ENCODE measurements at regions not wholly inside any gene's neighbourhood (a gene's known extent, or its start where the extent isn't known, plus 50 kb on each side); places are given as distances from the start of the nearest gene placed in this dataset.

DNA sequence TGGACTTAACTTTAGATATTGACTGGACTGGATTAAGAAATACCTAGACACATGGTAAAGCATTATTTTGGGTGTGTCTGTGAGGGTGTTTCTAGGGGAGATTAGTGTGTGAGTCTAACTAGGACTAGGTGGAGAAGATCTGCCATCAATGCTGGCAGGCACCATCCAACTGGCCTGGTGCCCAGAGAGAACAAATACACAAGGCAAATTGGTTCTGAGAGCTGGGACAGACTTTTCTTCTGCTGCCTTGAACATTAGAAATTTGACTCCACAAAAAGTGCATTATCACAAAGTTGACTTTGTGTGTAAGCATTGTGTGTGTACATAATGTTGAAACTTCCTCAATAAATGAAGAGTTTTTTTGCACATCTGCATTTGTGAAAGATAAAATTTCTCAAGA, 522.1 kb downstream of the SUCLA2 start:
- TF ChIP-seq EZH2 (IDR thresholded peaks at IDR 0.05; ENCODE audit: borderline replicate concordance, low read depth, low read length, severe bottlenecking) (no peak), POLR2AphosphoS5 (IDR thresholded peaks at IDR 0.05; ENCODE audit: insufficient read depth, low read depth, low read length) (no peak), JUN (IDR thresholded peaks at IDR 0.05; ENCODE audit: borderline replicate concordance, insufficient read depth, insufficient read length, low read depth) (no peak)
- Histone ChIP-seq H3K79me2 (ENCODE audit: control insufficient read depth, insufficient read depth, low read length) (no peaks in the 10 kb centered on the region), H3K27me3 (ENCODE audit: control insufficient read depth in 2 of 2, insufficient read depth in 2 of 2, low read length in 2 of 2) (no peaks in the 10 kb centered on the region), H3K36me3 (ENCODE audit: control insufficient read depth in 2 of 2, extremely low read depth in 1 of 2, insufficient read depth in 2 of 2, low read length in 2 of 2) (no peaks in the 10 kb centered on the region), H3K9me3 (replicated peaks; ENCODE audit: control insufficient read depth, insufficient read depth, low read length) (peaks cover 5% of the 10 kb centered on the region), H3K4me3 (replicated peaks in 1 of 3; ENCODE audit: insufficient read depth in 1 of 3, low read depth in 1 of 3, low read length in 3 of 3) (no peak overlapping the region), H4K20me1 (replicated peaks; ENCODE audit: control insufficient read depth, extremely low read depth, insufficient read depth, low read length) (no peaks in the 10 kb centered on the region), H2AFZ (ENCODE audit: low read depth, low read length) (no peak overlapping the region), H3K4me1 (ENCODE audit: control insufficient read depth, extremely low read depth, insufficient read depth, low read length) (no peaks in the 10 kb centered on the region), H3K9ac (replicated peaks; ENCODE audit: extremely low read depth, insufficient read depth, low read length) (no peak overlapping the region), H3K9me1 (replicated peaks; ENCODE audit: control insufficient read depth, extremely low read depth, insufficient read depth, low read length) (no peaks in the 10 kb centered on the region), H3K4me2 (ENCODE audit: insufficient read depth, low read length) (no peak overlapping the region), H3K27ac (ENCODE audit: insufficient read depth, low read depth, low read length) (no peak overlapping the region)
- DNase-seq (ENCODE audit: low read depth, low spot score) (no peak), FAIRE-seq (no peak)
- CTCF ChIA-PET, result no interaction called here
- no TSS peak for BruUV-seq (replicated peaks)
- POLR2A ChIA-PET, result no interaction called here
- intact Hi-C loops (cut with micrococcal nuclease) (no loop called here), dilution Hi-C loops (cut with MboI; ENCODE audit: extremely low pct_ligation_motif_present, low sequenced_read_pairs) (no loop called here)

- no peak for DNase-seq (ENCODE audit: low read depth, low spot score)
- FAIRE-seq, result no peak
- intact Hi-C loops (cut with micrococcal nuclease) (no loop called here), dilution Hi-C loops (cut with MboI; ENCODE audit: extremely low pct_ligation_motif_present, low sequenced_read_pairs) (no loop called here)
- no peak overlapping the region for H2AFZ ChIP-seq (ENCODE audit: low read depth, low read length)
- H3K79me2 ChIP-seq (ENCODE audit: control insufficient read depth, insufficient read depth, low read length), result no peaks in the 10 kb centered on the region
- H3K9me3 ChIP-seq (replicated peaks; ENCODE audit: control insufficient read depth, insufficient read depth, low read length), result peaks cover 5% of the 10 kb centered on the region
- no peaks in the 10 kb centered on the region for H4K20me1 ChIP-seq (replicated peaks; ENCODE audit: control insufficient read depth, extremely low read depth, insufficient read depth, low read length)
- no peak overlapping the region for H3K4me3 ChIP-seq (replicated peaks in 1 of 3; ENCODE audit: insufficient read depth in 1 of 3, low read depth in 1 of 3, low read length in 3 of 3)
- ChIA-PET POLR2A (no interaction called here), CTCF (no interaction called here)
- no peak overlapping the region for H3K27ac ChIP-seq (ENCODE audit: insufficient read depth, low read depth, low read length)
- H3K36me3 ChIP-seq (ENCODE audit: control insufficient read depth in 2 of 2, extremely low read depth in 1 of 2, insufficient read depth in 2 of 2, low read length in 2 of 2), result no peaks in the 10 kb centered on the region
- no peak overlapping the region for H3K4me2 ChIP-seq (ENCODE audit: insufficient read depth, low read length)
- TF ChIP-seq GATA2 (IDR thresholded peaks at IDR 0.05; ENCODE audit: insufficient read depth, insufficient read length, low read depth, low read length) (no peak), FOS (IDR thresholded peaks at IDR 0.05; ENCODE audit: borderline replicate concordance, insufficient read depth, low read length) (no peak), POLR2AphosphoS5 (IDR thresholded peaks at IDR 0.05; ENCODE audit: insufficient read depth, low read depth, low read length) (no peak), POLR2A (IDR thresholded peaks at IDR 0.05; ENCODE audit: low read depth, low read length) (no peak), JUN (IDR thresholded peaks at IDR 0.05; ENCODE audit: borderline replicate concordance, insufficient read depth, insufficient read length, low read depth) (no peak), EZH2 (IDR thresholded peaks at IDR 0.05; ENCODE audit: borderline replicate concordance, low read depth, low read length, severe bottlenecking) (no peak), MYC (IDR thresholded peaks at IDR 0.05; ENCODE audit: low read depth, low read length) (no peak)
- TF ChIP-seq, protein P1, sequence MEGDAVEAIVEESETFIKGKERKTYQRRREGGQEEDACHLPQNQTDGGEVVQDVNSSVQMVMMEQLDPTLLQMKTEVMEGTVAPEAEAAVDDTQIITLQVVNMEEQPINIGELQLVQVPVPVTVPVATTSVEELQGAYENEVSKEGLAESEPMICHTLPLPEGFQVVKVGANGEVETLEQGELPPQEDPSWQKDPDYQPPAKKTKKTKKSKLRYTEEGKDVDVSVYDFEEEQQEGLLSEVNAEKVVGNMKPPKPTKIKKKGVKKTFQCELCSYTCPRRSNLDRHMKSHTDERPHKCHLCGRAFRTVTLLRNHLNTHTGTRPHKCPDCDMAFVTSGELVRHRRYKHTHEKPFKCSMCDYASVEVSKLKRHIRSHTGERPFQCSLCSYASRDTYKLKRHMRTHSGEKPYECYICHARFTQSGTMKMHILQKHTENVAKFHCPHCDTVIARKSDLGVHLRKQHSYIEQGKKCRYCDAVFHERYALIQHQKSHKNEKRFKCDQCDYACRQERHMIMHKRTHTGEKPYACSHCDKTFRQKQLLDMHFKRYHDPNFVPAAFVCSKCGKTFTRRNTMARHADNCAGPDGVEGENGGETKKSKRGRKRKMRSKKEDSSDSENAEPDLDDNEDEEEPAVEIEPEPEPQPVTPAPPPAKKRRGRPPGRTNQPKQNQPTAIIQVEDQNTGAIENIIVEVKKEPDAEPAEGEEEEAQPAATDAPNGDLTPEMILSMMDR (IDR thresholded peaks at IDR 0.05; ENCODE audit: extremely low read depth in 1 of 2, insufficient read depth in 1 of 2, low read depth in 1 of 2, low read length in 2 of 2), result no peak
- TF ChIP-seq, protein P2, sequence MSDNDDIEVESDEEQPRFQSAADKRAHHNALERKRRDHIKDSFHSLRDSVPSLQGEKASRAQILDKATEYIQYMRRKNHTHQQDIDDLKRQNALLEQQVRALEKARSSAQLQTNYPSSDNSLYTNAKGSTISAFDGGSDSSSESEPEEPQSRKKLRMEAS (IDR thresholded peaks at IDR 0.05; ENCODE audit: insufficient read depth, insufficient read length), result no peak
- no peak overlapping the region for H3K9ac ChIP-seq (replicated peaks; ENCODE audit: extremely low read depth, insufficient read depth, low read length)
- no TSS peak for BruUV-seq (replicated peaks)
- no peaks in the 10 kb centered on the region for H3K4me1 ChIP-seq (ENCODE audit: control insufficient read depth, extremely low read depth, insufficient read depth, low read length)
- no peaks in the 10 kb centered on the region for H3K9me1 ChIP-seq (replicated peaks; ENCODE audit: control insufficient read depth, extremely low read depth, insufficient read depth, low read length)
- no peaks in the 10 kb centered on the region for H3K27me3 ChIP-seq (ENCODE audit: control insufficient read depth in 2 of 2, insufficient read depth in 2 of 2, low read length in 2 of 2)
Measured at GRCh38 chr13:47475441-47475948, 525.6 kb downstream of the SUCLA2 start.
